ENCODE measurements at regions not wholly inside any gene's neighbourhood (a gene's known extent, or its start where the extent isn't known, plus 50 kb on each side); places are given as distances from the start of the nearest gene placed in this dataset.

- no peak overlapping the region for H3K27ac ChIP-seq
- no peaks in the 10 kb centered on the region for H3K4me1 ChIP-seq
- 84% methylated on average over 3 of the region's 3 CpGs for WGBS
- no peaks in the 10 kb centered on the region for H3K27me3 ChIP-seq
- no peaks in the 10 kb centered on the region for H3K36me3 ChIP-seq
- H3K4me3 ChIP-seq: no peak overlapping the region
- DNase-seq (ENCODE audit: low spot score in 2 of 2): no peak
- H3K9me3 ChIP-seq: no peaks in the 10 kb centered on the region
- no peak for TF ChIP-seq POLR2A (IDR thresholded peaks at IDR 0.05)
- no peak for TF ChIP-seq CTCF (IDR thresholded peaks at IDR 0.05)
- no peak for TF ChIP-seq EP300 (IDR thresholded peaks at IDR 0.05)
- TF ChIP-seq POLR2AphosphoS5 (IDR thresholded peaks at IDR 0.05): no peak
Observed at GRCh38 chr5:124849774-124850173, 103.3 kb upstream of the ZNF608 start.

DNA sequence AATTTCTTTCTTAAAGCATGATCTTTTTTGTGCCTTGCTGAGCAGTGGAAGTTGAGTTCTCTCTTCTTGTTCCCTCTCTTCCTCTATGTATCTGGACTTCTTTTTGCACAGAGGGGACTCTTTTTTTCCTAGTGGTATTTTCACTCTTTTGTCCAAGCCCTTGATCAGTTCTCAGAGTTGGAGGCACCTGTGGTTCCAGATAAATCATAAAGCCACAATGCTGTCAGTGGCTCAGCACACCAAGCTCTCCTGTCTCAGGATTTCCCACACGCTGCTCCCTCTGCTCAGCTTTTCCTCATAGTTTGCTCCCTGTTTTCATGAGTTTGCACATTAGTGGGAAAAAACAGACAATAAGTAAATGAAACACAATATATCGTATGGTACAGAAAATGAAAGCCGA is 110.3 kb upstream of the ZNF608 start:
- no peak overlapping the region for H3K27ac ChIP-seq
- TF ChIP-seq POLR2AphosphoS5 (IDR thresholded peaks at IDR 0.05) (no peak), POLR2A (IDR thresholded peaks at IDR 0.05) (no peak), CTCF (IDR thresholded peaks at IDR 0.05) (no peak), EP300 (IDR thresholded peaks at IDR 0.05) (no peak)
- no peaks in the 10 kb centered on the region for H3K27me3 ChIP-seq
- H3K4me3 ChIP-seq: no peak overlapping the region
- 91% methylated on average over 3 of the region's 3 CpGs for WGBS
- H3K4me1 ChIP-seq: no peaks in the 10 kb centered on the region
- no peak for DNase-seq (ENCODE audit: low spot score in 2 of 2)
- no peaks in the 10 kb centered on the region for H3K9me3 ChIP-seq
- H3K36me3 ChIP-seq: no peaks in the 10 kb centered on the region

DNA sequence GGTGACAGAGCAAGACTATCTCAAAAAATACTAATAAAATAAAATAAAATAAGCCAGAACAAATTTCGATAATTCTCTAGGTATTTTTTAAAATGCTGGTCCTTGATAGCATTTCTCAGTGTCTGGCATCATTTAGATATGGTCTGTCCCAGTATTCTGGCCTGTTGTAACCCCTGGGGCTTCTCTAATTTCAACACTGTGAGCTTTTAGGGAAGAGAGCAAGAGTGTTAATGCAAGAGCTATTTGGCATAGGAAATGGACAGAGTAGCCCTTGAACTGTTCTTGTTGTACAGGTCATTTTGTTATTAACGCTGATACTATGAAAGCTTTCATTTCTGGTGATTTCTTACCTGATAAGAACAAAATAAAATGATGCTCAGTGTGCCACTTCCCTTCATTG is 112.2 kb upstream of the ZNF608 start:
- 70% methylated on average over 2 of the region's 2 CpGs for WGBS
- H3K27me3 ChIP-seq: no peaks in the 10 kb centered on the region
- no peak for DNase-seq (ENCODE audit: low spot score in 2 of 2)
- TF ChIP-seq POLR2A (IDR thresholded peaks at IDR 0.05) (no peak), CTCF (IDR thresholded peaks at IDR 0.05) (no peak), POLR2AphosphoS5 (IDR thresholded peaks at IDR 0.05) (no peak), EP300 (IDR thresholded peaks at IDR 0.05) (no peak)
- no peaks in the 10 kb centered on the region for H3K9me3 ChIP-seq
- H3K4me3 ChIP-seq: no peak overlapping the region
- H3K4me1 ChIP-seq: no peaks in the 10 kb centered on the region
- H3K36me3 ChIP-seq: no peaks in the 10 kb centered on the region
- no peak overlapping the region for H3K27ac ChIP-seq

- H3K27ac ChIP-seq: no peak overlapping the region
- H3K4me1 ChIP-seq: no peaks in the 10 kb centered on the region
- H3K4me3 ChIP-seq: no peak overlapping the region
- no peaks in the 10 kb centered on the region for H3K27me3 ChIP-seq
- TF ChIP-seq EP300 (IDR thresholded peaks at IDR 0.05) (no peak), CTCF (IDR thresholded peaks at IDR 0.05) (no peak), POLR2A (IDR thresholded peaks at IDR 0.05) (no peak), POLR2AphosphoS5 (IDR thresholded peaks at IDR 0.05) (no peak)
- no peaks in the 10 kb centered on the region for H3K9me3 ChIP-seq
- no peaks in the 10 kb centered on the region for H3K36me3 ChIP-seq
- WGBS: 59% methylated on average over 4 of the region's 4 CpGs
- DNase-seq (ENCODE audit: low spot score in 2 of 2): peak in 1 of 2 donors; percentile 66
Observed at GRCh38 chr5:124859027-124859426, 112.6 kb upstream of the ZNF608 start.

DNA sequence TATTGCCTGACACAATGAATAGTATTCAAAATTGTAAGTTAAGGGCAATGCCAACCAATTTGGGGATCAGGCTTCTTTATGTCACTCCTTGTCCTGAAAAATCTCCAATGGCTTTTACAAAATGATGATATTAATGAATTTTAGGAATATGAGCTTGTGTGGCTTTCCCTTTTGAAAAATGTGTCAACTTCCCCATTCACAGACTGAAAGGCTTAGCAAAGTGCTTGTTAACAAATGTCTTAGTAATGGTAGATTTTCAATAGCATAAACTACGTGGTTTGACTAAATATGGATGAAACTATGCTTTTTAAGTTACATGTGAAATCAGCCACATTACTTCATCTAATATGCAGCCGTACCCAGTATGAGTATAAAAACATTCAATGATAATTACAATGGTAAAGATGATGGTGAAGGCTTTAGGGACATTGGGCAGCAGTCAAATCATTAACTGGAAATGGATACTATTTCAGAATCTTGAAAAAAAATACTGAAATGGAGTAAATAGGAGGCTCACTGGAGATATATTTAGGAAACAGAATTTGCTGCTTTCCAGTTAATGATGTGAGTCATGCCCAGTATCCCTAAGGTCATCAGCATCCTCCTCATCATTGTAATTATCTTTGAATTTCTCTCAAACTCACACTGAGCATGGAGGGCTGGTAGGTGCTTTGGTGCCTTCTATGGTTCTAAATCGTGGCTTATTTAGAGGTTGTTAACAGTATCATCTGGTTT is 113.3 kb upstream of the ZNF608 start:
- H3K27me3 ChIP-seq: no peaks in the 10 kb centered on the region
- WGBS: 79% methylated on average over 3 of the region's 3 CpGs
- TF ChIP-seq EP300 (IDR thresholded peaks at IDR 0.05) (no peak), CTCF (IDR thresholded peaks at IDR 0.05) (no peak), POLR2A (IDR thresholded peaks at IDR 0.05) (no peak), POLR2AphosphoS5 (IDR thresholded peaks at IDR 0.05) (no peak)

More for the DNA sequence above, 113.3 kb upstream of the ZNF608 start:
- no peaks in the 10 kb centered on the region for H3K36me3 ChIP-seq
- no peak overlapping the region for H3K4me3 ChIP-seq
- no peaks in the 10 kb centered on the region for H3K9me3 ChIP-seq
- DNase-seq (ENCODE audit: low spot score in 2 of 2): no peak
- H3K4me1 ChIP-seq: no peaks in the 10 kb centered on the region
- H3K27ac ChIP-seq: no peak overlapping the region

Data from suprapubic skin (tissue), 4 donors.